H9 (cell line): ENCODE measurements at regions not wholly inside any gene's neighbourhood (a gene's known extent, or its start where the extent isn't known, plus 50 kb on each side); places are given as distances from the start of the nearest gene placed in this dataset.

Experiments used
- DNase-seq: peaks from one replicate; pipeline ENCODE4 v3.0.0-alpha.2; 2017
- H2AFZ ChIP-seq: one replicate; pipeline ENCODE4 v1.6.1; 2013; ENCODE audit warnings: mild to moderate bottlenecking, low read length, control low read depth, moderate library complexity
- H2AK5ac ChIP-seq: 2 replicates; pipeline ENCODE4 v1.6.1; 2013; ENCODE audit warnings: low read length, control low read depth, mixed read lengths; ENCODE audit not compliant: insufficient read length
- H2BK120ac ChIP-seq: one replicate; pipeline ENCODE4 v1.6.1; 2013; ENCODE audit warnings: low read depth, mild to moderate bottlenecking, low read length, control low read depth, inconsistent platforms; ENCODE audit not compliant: poor library complexity, severe bottlenecking
- H2BK12ac ChIP-seq: 2 replicates; pipeline ENCODE4 v1.6.1; 2013; ENCODE audit warnings: low read length, control low read depth, mixed read lengths, low read depth; ENCODE audit not compliant: insufficient read length
- H2BK15ac ChIP-seq: 2 replicates; pipeline ENCODE4 v1.6.1; 2013; ENCODE audit warnings: low read depth, low read length, control low read depth
- H2BK20ac ChIP-seq: one replicate; pipeline ENCODE4 v1.6.1; 2013; ENCODE audit warnings: low read depth, mild to moderate bottlenecking, low read length, control low read depth, inconsistent platforms; ENCODE audit not compliant: poor library complexity, severe bottlenecking
- H2BK5ac ChIP-seq: 2 replicates; pipeline ENCODE4 v1.6.1; 2013; ENCODE audit warnings: low read length, control low read depth, mixed read lengths; ENCODE audit not compliant: insufficient read length
- H3K14ac ChIP-seq: 2 replicates; pipeline ENCODE4 v1.6.1; 2013; ENCODE audit warnings: low read length, control low read depth; ENCODE audit not compliant: insufficient read depth
- H3K18ac ChIP-seq: 2 replicates; pipeline ENCODE4 v1.6.1; 2013; ENCODE audit warnings: low read depth, mild to moderate bottlenecking, mixed read lengths, low read length, control low read depth; ENCODE audit not compliant: insufficient read length
- H3K23ac ChIP-seq: 2 replicates; pipeline ENCODE4 v1.6.1; 2013; ENCODE audit warnings: low read length, control low read depth, mixed read lengths, low read depth; ENCODE audit not compliant: insufficient read length
- H3K23me2 ChIP-seq: 2 replicates; pipeline ENCODE4 v1.6.1; 2013; ENCODE audit warnings: low read depth, mild to moderate bottlenecking, mixed read lengths, low read length, control low read depth; ENCODE audit not compliant: insufficient read length, poor library complexity, severe bottlenecking
- H3K27ac ChIP-seq: 2 replicates; pipeline ENCODE4 v1.5.1; 2013; ENCODE audit warnings: low read length, control low read depth, mixed read lengths, low read depth; ENCODE audit not compliant: insufficient read length
- H3K27me3 ChIP-seq: 2 replicates; pipeline ENCODE4 v1.6.1; 2013; ENCODE audit warnings: low read length, control low read depth, inconsistent platforms; ENCODE audit not compliant: insufficient read depth
- H3K4ac ChIP-seq: 2 replicates; pipeline ENCODE4 v1.6.1; 2013; ENCODE audit warnings: low read depth, mild to moderate bottlenecking, control low read depth, inconsistent platforms, low read length, moderate library complexity
- H3K4me1 ChIP-seq: 2 replicates; pipeline ENCODE4 v1.6.1; 2013; ENCODE audit warnings: low read length, control low read depth, inconsistent platforms; ENCODE audit not compliant: insufficient read depth
- H3K4me2 ChIP-seq: 2 replicates; pipeline ENCODE4 v1.6.1; 2013; ENCODE audit warnings: low read length, control low read depth, mixed read lengths; ENCODE audit not compliant: insufficient read length, insufficient read depth
- H3K56ac ChIP-seq: 2 replicates; pipeline ENCODE4 v1.6.1; 2013; ENCODE audit warnings: low read depth, mild to moderate bottlenecking, mixed read lengths, low read length, control low read depth; ENCODE audit not compliant: insufficient read length
- H3K79me1 ChIP-seq: 2 replicates; pipeline ENCODE4 v1.6.1; 2013; ENCODE audit warnings: low read depth, mild to moderate bottlenecking, moderate library complexity, low read length, control low read depth, inconsistent platforms; ENCODE audit not compliant: insufficient read depth, poor library complexity, severe bottlenecking
- H3K79me2 ChIP-seq: 2 replicates; pipeline ENCODE4 v1.6.1; 2013; ENCODE audit warnings: low read length, control low read depth, inconsistent platforms; ENCODE audit not compliant: insufficient read depth
- H3K9ac ChIP-seq: 2 replicates; pipeline ENCODE4 v1.6.1; 2013; ENCODE audit warnings: low read length, control low read depth, mixed read lengths; ENCODE audit not compliant: insufficient read length; ENCODE audit errors: extremely low read depth
- H3K9me3 ChIP-seq: one replicate; pipeline ENCODE4 v1.6.1; 2013; ENCODE audit warnings: low read depth, low read length, inconsistent platforms; ENCODE audit not compliant: control insufficient read depth
- H3T11ph ChIP-seq: one replicate; pipeline ENCODE4 v1.6.1; 2013; ENCODE audit warnings: mild to moderate bottlenecking, low read length, control low read depth, inconsistent platforms
- H4K20me1 ChIP-seq: one replicate; pipeline ENCODE4 v1.6.1; 2013; ENCODE audit not compliant: control insufficient read depth, insufficient read length, insufficient read depth
- H4K5ac ChIP-seq: 2 replicates; pipeline ENCODE4 v1.6.1; 2013; ENCODE audit warnings: low read depth, mild to moderate bottlenecking, mixed read lengths, low read length, control low read depth; ENCODE audit not compliant: insufficient read length
- H4K8ac ChIP-seq: replicated peaks from 2 replicates; pipeline ENCODE4 v1.6.1; 2013; ENCODE audit warnings: low read length, control low read depth, mixed read lengths, low read depth; ENCODE audit not compliant: insufficient read length
- H4K91ac ChIP-seq: 2 replicates; pipeline ENCODE4 v1.6.1; 2013; ENCODE audit warnings: low read depth, mild to moderate bottlenecking, moderate library complexity, mixed read lengths, low read length, control low read depth; ENCODE audit not compliant: insufficient read length
- H3K27ac Mint-ChIP-seq, 3 experiments: 2 replicates in 2 of 3; 3 replicates in 1 of 3; pipeline ENCODE4 v1.8.0; 2020 to 2021; ENCODE audit warnings: mixed read lengths in 3 of 3, mild to moderate bottlenecking in 1 of 3, moderate library complexity in 1 of 3
- H3K27me3 Mint-ChIP-seq: 2 replicates; pipeline ENCODE4 v1.8.0; 2021; ENCODE audit warnings: low read depth, mild to moderate bottlenecking, moderate library complexity, mixed read lengths
- H3K36me3 Mint-ChIP-seq, 3 experiments: 2 replicates in 2 of 3; 3 replicates in 1 of 3; pipeline ENCODE4 v1.8.0; 2020 to 2021; ENCODE audit warnings: low read depth in 3 of 3, mixed read lengths in 3 of 3; ENCODE audit not compliant: insufficient read depth in 1 of 3
- H3K4me1 Mint-ChIP-seq, 2 experiments: 2 replicates each; pipeline ENCODE4 v1.8.0; 2020; ENCODE audit warnings: mixed read lengths in 2 of 2
- H3K4me3 Mint-ChIP-seq, 2 experiments: 2 replicates in 1 of 2; 3 replicates in 1 of 2; pipeline ENCODE4 v1.8.0; 2020 to 2021; ENCODE audit warnings: mild to moderate bottlenecking in 2 of 2, mixed read lengths in 2 of 2, moderate library complexity in 1 of 2
- H3K9me3 Mint-ChIP-seq, 2 experiments: 2 replicates in 1 of 2; 3 replicates in 1 of 2; pipeline ENCODE4 v1.8.0; 2020; ENCODE audit warnings: mild to moderate bottlenecking in 2 of 2, mixed read lengths in 2 of 2, moderate library complexity in 1 of 2
- CTCF ChIP-seq: fragments of 200-600 bp; sonication (generic); conservative IDR thresholded peaks from 3 replicates; pipeline ENCODE4 v1.8.0; 2021; ENCODE audit warnings: antibody characterized with exemption, mild to moderate bottlenecking
- WGBS: extraction: QIAGEN DNeasy Blood & Tissue Kit; methylation state at CpG from one replicate; pipeline ENCODE4 v1.1.7; 2013; ENCODE audit warnings: missing lambda C conversion rate, low lambda C conversion rate, mixed read lengths; ENCODE audit not compliant: insufficient read length; ENCODE audit errors: extremely low coverage; 5-methylcytosine and 5-hydroxymethylcytosine counted together

- Mint-ChIP-seq H3K27ac (peak overlapping the region in 1 of 3 experiments; percentile 45; a peak in 1 of 7 replicates), H3K4me3 (no peak overlapping the region), H3K27me3 (no peaks in the 10 kb centered on the region), H3K36me3 (no peaks in the 10 kb centered on the region; a peak in 1 of 7 replicates), H3K9me3 (no peaks in the 10 kb centered on the region; a peak in 2 of 5 replicates), H3K4me1 (peaks cover 2 to 3% of the 10 kb centered on the region in 2 experiments)
- H4K5ac ChIP-seq: no peak overlapping the region
- H2BK5ac ChIP-seq: no peak overlapping the region
- no peaks in the 10 kb centered on the region for H3K79me1 ChIP-seq
- H3K27ac ChIP-seq: no peak overlapping the region
- no peaks in the 10 kb centered on the region for H3K9me3 ChIP-seq
- H2BK15ac ChIP-seq: no peak overlapping the region
- DNase-seq: no peak
- H4K91ac ChIP-seq: no peak overlapping the region
- H3K27me3 ChIP-seq: no peaks in the 10 kb centered on the region
- H3K4ac ChIP-seq: no peak overlapping the region
- no peak overlapping the region for H3K14ac ChIP-seq
- H3T11ph ChIP-seq: no peak overlapping the region
- H2BK20ac ChIP-seq: no peak overlapping the region
- no peak overlapping the region for H2BK12ac ChIP-seq
- no peak overlapping the region for H3K4me2 ChIP-seq
- H3K56ac ChIP-seq: no peak overlapping the region
- no peak overlapping the region for H3K23ac ChIP-seq
- no peak for TF ChIP-seq CTCF
- no peak overlapping the region for H3K18ac ChIP-seq
- WGBS: no CpG with 5 or more reads among the region's 2 CpGs
- H4K8ac ChIP-seq: no peak overlapping the region
- H3K9ac ChIP-seq: no peak overlapping the region
- H2AFZ ChIP-seq: no peak overlapping the region
- H3K79me2 ChIP-seq: no peaks in the 10 kb centered on the region
- no peak overlapping the region for H2AK5ac ChIP-seq
- H4K20me1 ChIP-seq: no peaks in the 10 kb centered on the region
- no peak overlapping the region for H2BK120ac ChIP-seq
- H3K4me1 ChIP-seq: no peaks in the 10 kb centered on the region
- H3K23me2 ChIP-seq: no peaks in the 10 kb centered on the region
Measured at GRCh38 chr10:3631291-3631690, 153.7 kb downstream of the KLF6 start.
